Ishikawa (cell line): ENCODE measurements at regions not wholly inside any gene's neighbourhood (a gene's known extent, or its start where the extent isn't known, plus 50 kb on each side); places are given as distances from the start of the nearest gene placed in this dataset.

ENCODE experiments used
- CEBPB ChIP-seq: IDR thresholded peaks from 2 replicates; pipeline ENCODE4 v1.6.1; 2012
- CREB1 ChIP-seq: IDR thresholded peaks from 2 replicates; pipeline ENCODE4 v1.6.1; 2012; ENCODE audit warnings: low read depth
- EGR1 ChIP-seq: IDR thresholded peaks from 2 replicates; pipeline ENCODE4 v1.6.1; 2012
- EP300 ChIP-seq: IDR thresholded peaks from 2 replicates; pipeline ENCODE4 v1.6.1; 2012; ENCODE audit warnings: borderline replicate concordance
- FOXM1 ChIP-seq: IDR thresholded peaks from 2 replicates; pipeline ENCODE4 v1.6.1; 2012; ENCODE audit warnings: low read depth, borderline replicate concordance
- RAD21 ChIP-seq: IDR thresholded peaks from 2 replicates; pipeline ENCODE4 v1.6.1; 2012; ENCODE audit warnings: low read depth
- REST ChIP-seq: IDR thresholded peaks from 2 replicates; pipeline ENCODE4 v1.6.1; 2012; ENCODE audit warnings: low read depth, mild to moderate bottlenecking
- TAF1 ChIP-seq: IDR thresholded peaks from 2 replicates; pipeline ENCODE4 v1.6.1; 2012; ENCODE audit warnings: low read depth, mild to moderate bottlenecking
- TCF12 ChIP-seq: IDR thresholded peaks from 2 replicates; pipeline ENCODE4 v1.6.1; 2012; ENCODE audit warnings: low read depth
- YY1 ChIP-seq: IDR thresholded peaks from 2 replicates; pipeline ENCODE4 v1.6.1; 2012; ENCODE audit warnings: low read depth
- ZBTB7A ChIP-seq: IDR thresholded peaks from 2 replicates; pipeline ENCODE4 v1.6.1; 2012; ENCODE audit warnings: low read depth

GRCh38 chrX:35166023-35166422 is 223.4 kb downstream of the FAM47B start:
- no peak for TF ChIP-seq EGR1
- peak; percentile 84 for TF ChIP-seq EP300
- no peak for TF ChIP-seq ZBTB7A
- no peak for TF ChIP-seq TAF1
- TF ChIP-seq REST: no peak
- TF ChIP-seq RAD21: no peak
- TF ChIP-seq FOXM1: peak; percentile 36; the same call in 1 of the 2 replicates
- TF ChIP-seq YY1: no peak
- TF ChIP-seq TCF12: peak; percentile 80
- no peak for TF ChIP-seq CREB1
- peak; percentile 61; the same call in 1 of the 2 replicates for TF ChIP-seq CEBPB
